Stromal cell of bone marrow (primary cell): ENCODE measurements at regions not wholly inside any gene's neighbourhood (a gene's known extent, or its start where the extent isn't known, plus 50 kb on each side); places are given as distances from the start of the nearest gene placed in this dataset.

Experiments used
- DNase-seq: peaks from one replicate; pipeline ENCODE4 v3.0.0-alpha.2; 2012; ENCODE audit warnings: low read depth

DNA sequence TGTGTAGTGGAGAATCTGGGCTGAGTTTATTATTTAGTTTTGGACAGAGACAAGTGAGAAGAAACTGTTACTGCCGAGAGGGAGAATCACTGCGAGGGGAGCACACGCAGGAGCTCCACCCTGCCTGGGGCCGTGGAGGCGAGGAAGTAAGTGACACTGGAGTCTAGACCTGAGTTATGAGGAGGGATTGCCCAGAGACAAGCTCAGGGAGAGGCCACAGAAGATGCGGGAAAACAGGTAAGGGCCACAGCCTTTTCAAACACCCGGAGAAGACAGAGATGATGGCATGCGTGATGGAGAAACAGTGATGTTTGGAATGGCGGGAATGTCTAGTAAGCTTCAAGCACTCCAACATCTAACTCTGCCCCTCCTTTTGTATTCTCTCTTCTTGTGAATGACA, 84.1 kb downstream of the TNFSF11 start:
- no peak for DNase-seq

DNA sequence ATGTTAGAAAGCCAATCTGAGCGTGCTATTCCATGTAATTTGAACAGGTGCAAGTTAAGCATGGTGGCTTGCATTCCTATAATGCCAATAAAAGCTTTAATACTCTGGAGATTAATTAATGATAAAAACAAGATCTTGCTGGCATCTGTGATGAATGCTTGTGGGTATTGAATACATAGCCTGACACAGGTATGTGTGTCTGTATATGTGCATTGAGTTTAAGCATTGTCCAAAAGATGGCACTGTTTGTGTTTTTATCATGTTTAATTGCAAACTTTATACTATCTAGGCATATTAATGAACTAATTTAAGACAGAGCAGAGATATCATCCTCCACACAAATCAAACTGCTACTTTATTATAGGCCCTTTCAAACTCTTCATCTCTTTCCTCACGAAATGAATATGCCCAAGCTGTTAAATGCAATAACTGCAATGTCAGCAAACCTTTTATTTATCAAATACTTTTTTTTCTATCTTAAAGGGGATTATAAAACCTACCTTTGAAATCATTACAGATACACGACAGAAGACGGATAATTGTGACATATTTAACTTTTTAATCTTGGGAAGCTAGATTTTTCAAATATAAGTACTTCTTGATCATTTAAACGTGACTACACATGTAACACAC, 86.5 kb downstream of the TNFSF11 start:
- peak; percentile 13 for DNase-seq

DNA sequence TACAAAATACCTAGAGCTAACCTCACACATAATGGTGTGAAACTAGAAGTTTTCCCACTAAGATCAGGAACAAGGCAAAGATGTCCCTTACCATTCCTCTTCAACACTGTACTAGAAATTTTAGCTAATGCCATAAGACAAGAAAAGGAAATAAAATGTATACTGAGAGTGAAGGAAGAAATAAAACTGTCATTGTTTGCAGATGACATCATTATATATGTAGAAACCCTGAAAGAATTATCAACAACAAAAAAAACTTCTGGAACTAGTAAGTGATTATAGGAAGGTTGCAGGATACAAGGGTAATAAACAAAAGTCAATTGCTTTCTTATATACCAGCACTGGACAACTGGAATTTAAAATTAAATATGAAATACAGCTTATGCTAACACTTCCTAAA, 93.7 kb downstream of the TNFSF11 start:
- no peak for DNase-seq

DNA sequence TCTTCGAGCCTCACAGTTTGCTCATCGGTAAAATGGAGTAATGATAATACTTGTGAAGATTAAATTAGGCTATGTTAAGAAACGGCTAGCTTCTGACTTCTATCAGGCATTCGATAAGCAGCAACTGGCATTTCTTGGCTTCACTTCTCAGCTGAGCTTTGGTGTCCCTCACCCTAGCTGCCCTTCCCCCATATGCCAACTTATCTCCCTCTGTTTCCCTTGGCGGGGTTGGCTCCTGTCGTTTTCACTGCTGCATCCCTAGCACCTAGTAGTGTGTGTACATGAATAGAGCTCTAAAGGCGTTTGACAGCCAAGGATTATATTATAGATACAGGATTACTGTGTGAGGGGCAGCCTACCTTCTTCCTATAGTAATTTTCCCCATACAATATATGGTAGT, 97.5 kb downstream of the TNFSF11 start:
- no peak for DNase-seq

DNA sequence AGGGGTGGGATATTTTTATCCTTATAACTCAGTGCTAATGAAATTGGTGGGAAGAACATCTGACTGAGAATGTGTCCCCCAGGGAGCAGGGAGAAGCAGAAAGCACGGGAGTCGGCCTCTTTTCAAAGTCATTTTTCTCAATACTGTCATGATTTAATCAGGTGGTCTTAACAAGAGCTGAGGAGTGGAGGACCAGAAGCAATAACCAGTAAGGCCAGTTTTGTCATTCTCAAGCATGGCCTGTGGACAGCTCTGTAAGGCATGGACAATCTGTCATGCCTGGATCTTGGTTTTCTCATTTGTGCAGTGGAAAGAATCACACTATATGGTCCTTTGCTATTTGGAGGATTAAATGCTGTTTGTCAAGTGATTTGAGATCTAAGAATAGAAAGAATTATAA, 99.7 kb downstream of the TNFSF11 start:
- no peak for DNase-seq

DNA sequence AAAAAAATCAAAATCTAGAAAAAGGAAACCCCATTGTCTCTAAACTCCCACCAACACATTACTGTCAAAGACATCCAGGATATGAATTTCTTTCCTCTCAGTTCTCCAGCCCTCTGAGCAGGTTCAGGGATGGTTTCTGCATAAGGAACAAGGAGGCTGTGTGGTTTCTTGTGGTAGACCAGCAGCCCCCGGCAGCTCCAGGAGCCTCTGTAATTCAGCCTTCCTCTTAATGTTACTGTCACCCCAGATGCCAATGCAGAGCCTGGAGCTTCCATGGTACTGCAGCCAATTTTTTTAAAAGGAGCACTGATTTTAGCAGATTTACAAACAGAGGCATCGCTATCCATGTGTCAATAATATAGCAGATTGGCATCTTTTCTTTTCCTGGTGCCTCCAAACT, 100.6 kb upstream of the FAM216B start:
- no peak for DNase-seq

DNA sequence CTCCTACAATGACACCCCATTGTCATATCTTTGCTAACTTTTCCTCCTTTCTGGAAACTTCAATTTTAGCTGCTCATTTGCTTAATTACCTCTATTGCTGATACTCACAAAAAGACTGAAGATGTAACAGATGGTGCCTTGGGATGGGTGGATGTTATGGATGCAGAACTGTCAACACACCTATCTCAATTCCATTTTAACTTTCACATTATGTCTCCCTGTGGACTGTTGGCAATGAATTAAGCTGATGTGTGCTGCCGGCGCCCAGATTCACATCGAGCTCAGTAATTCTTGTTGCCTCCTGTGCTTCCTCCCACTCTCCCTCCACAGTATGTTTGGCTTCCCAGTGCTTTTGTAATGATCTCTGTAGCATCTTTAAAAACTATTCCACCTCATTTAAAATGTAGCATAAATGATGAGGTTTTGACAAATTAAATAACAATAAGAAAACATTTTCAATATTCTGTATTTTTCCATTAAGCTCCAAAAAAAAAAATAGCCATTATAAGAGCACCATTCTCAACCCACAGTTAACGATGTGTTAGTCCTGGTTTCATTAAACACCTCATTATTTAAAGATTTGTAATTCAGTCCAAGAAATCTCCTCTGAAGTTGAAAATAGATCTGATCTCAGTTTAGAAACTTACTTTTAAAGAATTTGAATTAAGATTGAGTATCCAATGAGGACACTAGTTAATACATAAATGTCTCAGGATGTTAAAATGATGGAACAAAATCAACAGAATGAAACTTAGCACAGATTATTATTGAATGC, 99.9 kb upstream of the FAM216B start:
- DNase-seq, result no peak

DNA sequence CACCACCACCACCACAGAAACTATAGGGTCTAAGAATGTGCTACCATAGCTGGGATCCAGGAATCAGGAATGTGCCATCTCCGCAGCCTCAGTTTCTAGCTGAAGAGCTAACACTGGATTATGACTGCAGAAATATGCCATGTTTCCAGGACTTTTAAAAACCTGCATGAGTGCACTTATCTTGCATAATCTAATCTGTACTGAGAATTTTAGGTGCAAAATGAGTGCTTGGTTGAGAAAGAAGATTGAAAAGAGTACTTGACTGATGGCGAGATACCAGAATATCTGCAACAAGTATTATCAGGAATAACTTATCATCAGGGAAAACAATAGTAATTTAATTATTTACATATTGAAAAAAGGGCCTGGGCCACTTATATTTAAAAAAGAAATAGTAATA, 97.2 kb upstream of the FAM216B start:
- no peak for DNase-seq

DNA sequence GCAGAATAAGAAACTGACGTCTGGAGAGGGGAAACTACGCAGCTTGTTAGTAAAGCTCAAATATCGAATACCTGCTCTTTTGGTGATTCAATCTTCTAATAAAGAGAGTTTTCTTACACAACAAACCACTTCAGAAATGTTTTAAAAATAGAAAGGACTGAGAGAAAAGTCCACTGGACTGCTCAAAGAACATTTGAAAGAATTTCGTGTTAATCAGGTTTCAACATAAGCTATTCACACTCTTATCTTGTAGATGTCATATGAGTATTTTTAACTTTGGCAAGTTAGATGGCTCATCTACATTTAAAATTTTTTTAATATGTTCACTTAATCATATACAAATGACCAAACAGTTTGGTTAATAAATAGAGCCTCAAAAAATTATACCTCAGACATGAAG, 95.6 kb upstream of the FAM216B start:
- DNase-seq, result no peak

DNA sequence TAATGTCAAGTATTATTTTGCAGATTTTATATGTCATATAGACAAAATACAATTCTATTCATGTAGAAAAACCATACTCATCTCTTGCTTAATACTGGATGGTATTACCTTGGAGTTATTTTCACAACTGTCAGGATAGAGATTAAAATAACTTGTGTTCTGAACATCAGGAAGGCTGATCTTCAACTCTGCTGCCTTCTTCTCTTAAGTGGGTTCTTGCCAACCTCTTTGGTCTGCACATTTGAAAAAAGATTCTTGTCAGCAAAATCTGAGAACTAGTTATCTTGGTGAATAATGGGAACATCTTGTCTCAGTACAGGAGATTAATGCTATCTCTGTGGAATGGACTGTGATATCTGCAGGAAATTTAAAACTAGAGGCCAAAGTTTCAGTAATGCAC, 95.2 kb upstream of the FAM216B start:
- DNase-seq, result no peak

DNA sequence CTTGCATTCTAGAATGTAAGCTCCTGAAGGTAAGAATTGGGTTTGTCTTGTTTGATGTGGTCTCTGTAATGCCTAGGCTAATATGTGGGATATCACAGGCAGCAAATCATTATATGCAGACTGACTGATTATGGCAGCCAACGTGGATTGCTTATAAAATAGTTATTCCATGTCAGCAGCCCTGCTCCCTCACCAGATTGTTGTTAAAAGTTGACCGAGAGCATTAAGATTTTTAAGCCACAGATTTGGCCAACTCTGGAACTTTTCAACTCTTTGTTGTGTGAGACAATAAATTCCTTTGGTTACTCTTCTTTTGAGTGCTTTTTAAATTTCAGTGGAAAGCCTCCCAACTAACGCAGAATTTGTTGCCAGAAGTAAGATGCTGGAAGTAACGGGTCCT, 92.6 kb upstream of the FAM216B start:
- DNase-seq, result no peak

DNA sequence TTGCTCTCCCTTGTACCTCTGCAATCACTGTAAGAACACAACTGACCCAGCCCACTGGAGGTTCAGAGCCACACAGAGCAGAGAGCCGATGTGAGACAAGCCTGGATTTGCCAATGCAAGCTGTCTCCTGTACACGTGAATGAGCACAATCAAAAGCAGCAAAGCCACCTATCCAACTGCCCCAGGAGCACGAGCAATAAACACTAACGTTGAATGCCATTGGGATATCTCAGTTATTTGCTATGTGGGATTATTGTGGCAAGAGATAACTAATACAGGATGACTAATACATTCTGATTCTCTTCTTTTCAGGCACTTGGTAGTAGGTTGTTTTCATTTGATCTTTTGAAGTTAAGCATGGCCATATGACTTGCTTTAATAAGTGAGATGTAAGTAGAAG, 85.2 kb upstream of the FAM216B start:
- no peak for DNase-seq

DNA sequence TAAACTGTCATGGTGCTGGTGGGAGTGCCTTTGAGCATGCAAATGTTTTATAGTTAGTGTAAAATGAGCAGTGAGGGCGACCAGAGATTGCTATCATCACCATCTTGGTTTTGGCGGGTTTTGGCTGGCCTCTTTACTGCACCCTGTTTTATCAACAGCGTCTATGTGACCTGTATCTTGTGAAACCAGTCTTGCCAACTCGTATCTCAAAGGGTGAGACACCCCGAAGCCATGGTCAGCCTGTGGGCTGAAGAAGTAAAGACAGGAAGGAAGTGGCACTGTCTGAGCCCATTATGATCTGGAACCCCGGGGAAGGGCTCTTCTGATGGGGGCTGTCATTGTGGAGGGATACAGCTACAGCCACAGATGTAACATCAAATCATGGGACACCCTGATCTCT, 81.5 kb upstream of the FAM216B start:
- no peak for DNase-seq

DNA sequence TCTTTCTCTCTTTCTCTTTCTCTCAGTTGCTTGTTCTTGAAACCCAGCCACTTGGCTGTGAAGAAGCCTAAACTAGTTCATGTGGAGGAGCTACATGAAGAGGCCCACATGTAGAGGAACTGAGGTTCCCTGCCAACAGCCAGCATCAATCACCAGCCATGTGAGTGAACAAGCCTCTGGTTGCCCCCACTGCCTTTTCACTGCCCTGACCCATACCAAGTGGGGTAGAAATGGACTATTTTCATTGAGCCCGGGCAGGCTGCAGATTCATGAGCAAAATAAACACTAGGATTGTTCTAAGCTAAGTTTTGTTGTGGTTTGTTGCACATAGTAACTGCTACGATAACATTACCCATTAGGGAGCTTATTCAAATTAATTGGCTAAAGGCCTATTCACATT, 78.7 kb upstream of the FAM216B start:
- no peak for DNase-seq

DNA sequence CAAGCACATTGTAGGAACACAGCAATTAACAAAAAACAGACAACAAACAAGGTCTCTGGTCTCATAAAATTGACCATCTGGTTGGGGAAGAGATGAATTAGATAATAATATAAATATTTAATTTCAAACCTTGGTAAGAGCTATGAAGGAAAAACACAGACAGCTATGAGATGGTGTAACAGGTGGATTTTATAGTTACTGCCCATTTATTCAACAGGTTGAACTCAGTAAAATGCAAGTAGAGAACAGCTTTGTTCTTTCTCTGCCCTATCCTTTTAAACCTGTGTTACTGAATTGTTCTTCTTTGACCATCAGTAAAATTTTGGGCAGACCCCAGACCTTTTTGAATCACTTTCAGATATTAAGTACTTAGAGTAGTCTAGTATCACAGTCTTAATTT, 77.6 kb upstream of the FAM216B start:
- DNase-seq, result no peak

DNA sequence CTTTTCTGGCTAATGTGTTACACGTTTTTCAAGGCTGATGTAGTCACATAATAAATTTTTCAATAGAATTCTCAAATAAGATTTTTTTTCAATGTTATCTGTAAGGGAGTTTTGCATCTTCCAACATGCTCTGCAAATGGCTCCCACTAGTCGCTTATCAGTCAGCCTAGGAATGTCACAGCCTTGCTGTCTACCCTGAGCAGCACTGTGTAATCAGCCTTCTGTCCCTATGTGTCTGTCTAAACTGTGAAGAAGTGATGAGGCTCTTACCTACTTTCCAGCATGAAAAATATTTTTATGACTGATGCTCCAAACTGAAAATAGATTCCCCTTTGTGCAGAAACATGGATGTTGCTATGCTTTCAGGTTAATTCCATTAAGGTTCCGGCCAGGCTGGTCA, 75.1 kb upstream of the FAM216B start:
- no peak for DNase-seq

DNA sequence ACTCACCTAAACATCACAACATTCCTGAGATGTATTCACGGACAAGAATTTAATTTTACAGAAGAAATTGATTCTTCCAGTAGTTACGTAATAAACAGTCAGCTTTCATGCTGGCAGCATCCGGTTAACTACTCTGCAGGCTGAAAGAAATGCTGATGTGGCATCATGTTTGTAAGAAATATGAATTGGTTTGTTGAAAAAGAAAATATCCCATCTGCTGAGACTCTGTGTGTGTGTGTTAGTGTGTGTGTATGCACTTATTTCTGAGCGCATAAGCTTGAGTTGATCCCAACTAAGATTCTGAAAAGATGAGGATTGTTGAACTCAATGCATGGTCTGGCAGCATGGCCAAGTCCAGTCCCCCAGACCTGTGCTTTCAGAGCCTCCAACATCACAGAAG, 74.3 kb upstream of the FAM216B start:
- DNase-seq, result peak; percentile 57

DNA sequence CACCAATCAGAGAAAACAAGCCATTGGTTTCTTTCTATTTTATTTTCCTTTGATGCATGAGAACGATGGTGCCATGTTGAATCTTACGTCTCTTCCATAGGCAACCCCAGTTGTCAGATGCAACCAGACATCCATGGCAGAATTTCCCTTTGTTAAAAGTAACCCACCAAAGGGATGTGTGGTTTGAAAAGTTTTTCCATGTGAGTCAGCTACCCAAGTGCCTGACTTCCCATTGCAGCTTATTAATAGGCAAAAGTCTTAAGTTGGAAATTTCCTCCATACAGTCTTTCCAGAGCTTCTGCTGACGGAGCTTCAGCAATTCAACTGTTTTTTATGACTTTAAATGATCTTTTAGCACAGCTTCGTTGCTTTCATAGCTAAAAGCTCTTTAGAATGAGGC, 73.8 kb upstream of the FAM216B start:
- peak; percentile 80 for DNase-seq

DNA sequence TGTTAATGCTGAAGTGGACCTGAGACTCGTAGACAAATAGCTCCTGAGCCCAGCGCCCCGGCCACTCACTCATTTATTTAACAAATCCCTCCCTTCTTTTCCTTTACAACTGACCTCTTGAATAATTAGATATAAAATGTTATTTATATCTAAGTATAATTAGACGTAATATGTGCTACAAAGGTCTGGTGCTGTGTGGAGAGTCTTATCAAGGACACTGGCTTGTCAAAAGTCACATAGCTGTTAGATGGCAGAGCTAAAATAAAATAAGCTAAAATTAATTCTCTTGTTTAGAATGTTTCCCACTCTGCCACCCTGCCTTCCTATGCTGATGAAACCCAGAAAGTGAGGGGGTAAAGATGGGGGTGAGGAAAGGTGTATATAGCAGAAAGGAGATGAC, 73.0 kb upstream of the FAM216B start:
- no peak for DNase-seq

DNA sequence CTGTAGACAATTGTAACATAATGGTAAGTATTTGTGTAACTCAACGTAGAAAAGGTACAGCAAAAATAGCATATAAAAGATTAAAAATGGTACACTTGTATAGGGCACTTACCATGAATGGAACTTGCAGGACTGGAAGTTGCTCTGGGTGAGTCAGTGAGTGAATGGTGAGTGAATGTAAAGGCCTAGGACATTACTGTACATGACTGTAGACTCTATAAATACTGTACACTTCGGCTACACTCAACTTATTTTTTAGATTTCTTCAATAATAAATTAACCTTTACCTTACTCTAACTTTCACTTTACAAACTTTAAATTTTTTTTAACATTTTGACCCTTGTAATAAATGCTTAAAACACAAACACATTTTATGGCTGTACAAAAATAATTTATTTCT, 72.1 kb upstream of the FAM216B start:
- DNase-seq, result no peak

DNA sequence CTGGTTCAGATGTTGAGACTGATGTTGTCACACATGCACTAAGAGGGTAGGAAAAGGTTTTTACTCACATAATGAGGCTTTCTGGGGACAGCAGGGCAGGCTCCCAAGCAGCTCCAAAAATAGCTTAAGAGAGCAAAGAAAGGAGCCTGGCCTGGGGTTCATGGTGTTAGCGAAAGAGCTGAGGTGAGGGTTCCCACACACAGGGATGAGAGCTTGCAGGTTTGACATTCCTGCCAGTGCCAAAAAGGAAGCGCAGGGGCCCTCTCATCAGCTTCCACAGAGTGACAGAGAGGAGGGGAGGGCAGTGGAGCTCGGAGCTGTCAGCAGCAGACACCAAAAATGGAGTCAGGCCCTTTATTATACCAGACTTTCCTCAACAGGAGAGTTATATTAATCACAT, 65.5 kb upstream of the FAM216B start:
- no peak for DNase-seq

DNA sequence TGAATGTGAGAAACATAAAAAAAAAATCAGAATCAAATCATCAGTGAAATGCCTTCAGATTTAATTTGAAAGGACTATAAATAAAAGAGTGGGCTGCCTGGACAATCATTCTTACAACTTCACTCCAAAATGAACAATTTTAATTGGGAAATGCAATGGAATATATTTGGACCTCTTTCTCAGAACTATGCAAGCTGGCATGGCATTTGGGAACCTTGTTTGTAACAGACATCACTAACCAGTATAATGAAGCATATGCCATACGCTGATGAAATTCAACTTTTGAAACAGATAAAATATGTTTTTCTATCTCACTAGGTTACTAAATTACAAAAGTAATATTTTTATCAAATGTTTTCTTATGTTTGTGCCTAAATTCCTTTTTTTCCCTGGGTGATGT, 64.2 kb upstream of the FAM216B start:
- no peak for DNase-seq

DNA sequence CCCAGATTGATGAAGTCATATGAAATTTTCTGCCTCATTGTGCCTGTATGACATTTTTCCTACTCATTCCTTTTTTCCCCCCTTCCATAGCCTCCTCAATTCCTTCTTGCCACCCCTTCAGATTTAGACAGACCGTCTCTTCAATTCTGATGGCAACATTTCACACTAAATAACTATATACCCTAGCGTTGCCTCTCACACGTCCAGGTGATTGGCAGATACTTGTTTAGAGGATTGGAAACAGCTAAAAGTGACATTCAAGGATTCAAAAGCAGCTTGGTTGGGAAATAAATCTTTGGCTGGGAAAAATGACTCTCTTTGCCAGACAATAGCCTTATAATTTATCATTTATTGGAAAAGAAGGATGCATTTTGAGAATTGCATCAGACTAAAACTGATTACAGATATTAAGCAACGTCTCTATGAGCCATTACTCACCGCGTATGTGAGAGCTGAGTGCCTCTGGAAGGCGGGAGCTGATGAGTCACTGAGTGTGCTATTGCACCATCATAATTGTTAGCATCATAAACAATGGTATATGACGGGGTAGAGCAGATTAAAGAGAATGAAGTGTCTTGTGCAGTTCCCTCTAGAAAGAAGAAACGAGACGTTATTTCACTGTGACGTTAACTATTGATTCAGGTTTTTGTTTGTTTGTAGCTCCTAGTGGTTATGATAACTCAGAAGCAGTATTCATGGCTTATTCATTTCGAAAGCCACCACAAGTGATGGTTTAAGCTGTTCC, 61.1 kb upstream of the FAM216B start:
- peak; percentile 95 for DNase-seq

DNA sequence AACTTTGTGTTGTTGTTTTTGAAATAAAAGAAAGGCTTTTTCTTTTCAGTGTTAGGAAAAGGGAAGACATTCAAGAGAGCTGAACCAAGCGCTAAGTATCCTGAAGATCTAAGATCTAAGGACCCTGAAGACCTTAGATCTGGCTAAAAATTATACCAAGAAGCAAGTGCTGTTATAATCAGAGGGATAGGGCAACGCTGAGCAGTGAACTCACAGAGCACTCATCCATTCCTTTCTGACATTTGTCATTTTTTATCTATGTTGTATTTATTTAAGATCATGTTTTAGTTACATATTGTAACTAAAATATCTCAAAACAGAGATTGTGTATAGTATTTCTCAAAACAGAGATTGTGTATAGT, 60.5 kb upstream of the FAM216B start:
- DNase-seq, result no peak
